ENCODE measurements at regions not wholly inside any gene's neighbourhood (a gene's known extent, or its start where the extent isn't known, plus 50 kb on each side); places are given as distances from the start of the nearest gene placed in this dataset.
A peak's percentile ranks its signal among the peaks of the same experiment; 100 is the strongest.
"Not testable (repeated sequence)": the region's sequence is repeated elsewhere in the genome, so short reads cannot be mapped to it uniquely, and the experiment has no call there.

DNA sequence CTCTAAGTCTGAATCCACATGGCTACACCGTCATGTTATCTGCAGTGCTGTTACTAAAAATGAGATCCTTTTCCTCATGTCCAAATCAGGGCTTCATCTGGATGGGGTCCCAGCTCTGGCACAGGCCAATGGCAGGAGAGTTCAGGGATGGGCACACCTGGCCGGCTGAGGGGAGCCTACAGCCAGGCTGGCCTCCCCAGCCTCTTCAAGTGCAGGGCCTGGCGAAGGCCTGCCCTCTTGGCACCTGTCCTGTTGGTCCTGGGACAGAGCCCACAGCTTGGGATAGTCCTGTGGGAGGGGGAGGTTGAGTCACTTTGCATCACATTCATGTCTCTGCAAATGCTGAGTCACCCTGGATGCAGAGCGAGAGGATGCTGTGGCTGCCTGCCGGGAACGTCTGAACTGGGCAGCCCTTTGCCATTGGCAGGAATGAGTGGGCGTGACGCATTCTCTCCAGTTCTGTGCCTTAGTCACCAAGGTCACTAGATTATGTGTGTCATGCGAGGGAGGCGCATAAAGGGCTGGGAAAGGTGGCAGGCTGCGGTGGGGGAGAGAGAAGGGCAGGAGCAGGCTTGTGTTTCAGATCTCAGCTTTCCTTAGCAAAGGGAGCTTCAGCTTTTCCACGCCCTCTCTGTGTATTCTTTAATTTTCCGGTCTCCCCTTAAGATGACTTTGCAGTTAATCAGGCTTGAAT lies 223.2 kb upstream of the ECI2 start:
- ChIA-PET POLR2A (no interaction called here), CTCF (interaction anchor here (1.0 to 2.0 kb wide), 8 partner anchors 8 to 105 kb away, joined by 3 to 6 read pairs (median 4); no protein-coding TSS in a partner anchor)
- Histone ChIP-seq H2AFZ (ENCODE audit: low read depth, low read length) (peak overlapping the region; percentile 69), H3K36me3 (ENCODE audit: control insufficient read depth in 2 of 2, extremely low read depth in 1 of 2, insufficient read depth in 2 of 2, low read length in 2 of 2) (no peaks in the 10 kb centered on the region), H3K9me3 (replicated peaks; ENCODE audit: control insufficient read depth, insufficient read depth, low read length) (no peaks in the 10 kb centered on the region), H3K27ac (ENCODE audit: insufficient read depth, low read depth, low read length) (peak overlapping the region; percentile 88), H3K4me1 (ENCODE audit: control insufficient read depth, extremely low read depth, insufficient read depth, low read length) (peaks cover 14% of the 10 kb centered on the region), H4K20me1 (replicated peaks; ENCODE audit: control insufficient read depth, extremely low read depth, insufficient read depth, low read length) (no peaks in the 10 kb centered on the region), H3K9me1 (replicated peaks; ENCODE audit: control insufficient read depth, extremely low read depth, insufficient read depth, low read length) (no peaks in the 10 kb centered on the region), H3K27me3 (ENCODE audit: control insufficient read depth in 2 of 2, insufficient read depth in 2 of 2, low read length in 2 of 2) (no peaks in the 10 kb centered on the region), H3K9ac (replicated peaks; ENCODE audit: extremely low read depth, insufficient read depth, low read length) (peak overlapping the region; percentile 66), H3K79me2 (ENCODE audit: control insufficient read depth, insufficient read depth, low read length) (no peaks in the 10 kb centered on the region), H3K4me3 (replicated peaks in 1 of 3; ENCODE audit: insufficient read depth in 1 of 3, low read depth in 1 of 3, low read length in 3 of 3) (no peak overlapping the region), H3K4me2 (ENCODE audit: insufficient read depth, low read length) (peak overlapping the region; percentile 32)
- DNase-seq (ENCODE audit: low read depth, low spot score) (peak; percentile 99), FAIRE-seq (peak; percentile 100)
- intact Hi-C loops (cut with micrococcal nuclease): loop anchor here (1.0 to 5.0 kb wide), 4 partner anchors 23 to 645 kb away; no protein-coding TSS in a partner anchor
- dilution Hi-C loops (cut with MboI; ENCODE audit: extremely low pct_ligation_motif_present, low sequenced_read_pairs): no loop called here
- TF ChIP-seq, protein P1, sequence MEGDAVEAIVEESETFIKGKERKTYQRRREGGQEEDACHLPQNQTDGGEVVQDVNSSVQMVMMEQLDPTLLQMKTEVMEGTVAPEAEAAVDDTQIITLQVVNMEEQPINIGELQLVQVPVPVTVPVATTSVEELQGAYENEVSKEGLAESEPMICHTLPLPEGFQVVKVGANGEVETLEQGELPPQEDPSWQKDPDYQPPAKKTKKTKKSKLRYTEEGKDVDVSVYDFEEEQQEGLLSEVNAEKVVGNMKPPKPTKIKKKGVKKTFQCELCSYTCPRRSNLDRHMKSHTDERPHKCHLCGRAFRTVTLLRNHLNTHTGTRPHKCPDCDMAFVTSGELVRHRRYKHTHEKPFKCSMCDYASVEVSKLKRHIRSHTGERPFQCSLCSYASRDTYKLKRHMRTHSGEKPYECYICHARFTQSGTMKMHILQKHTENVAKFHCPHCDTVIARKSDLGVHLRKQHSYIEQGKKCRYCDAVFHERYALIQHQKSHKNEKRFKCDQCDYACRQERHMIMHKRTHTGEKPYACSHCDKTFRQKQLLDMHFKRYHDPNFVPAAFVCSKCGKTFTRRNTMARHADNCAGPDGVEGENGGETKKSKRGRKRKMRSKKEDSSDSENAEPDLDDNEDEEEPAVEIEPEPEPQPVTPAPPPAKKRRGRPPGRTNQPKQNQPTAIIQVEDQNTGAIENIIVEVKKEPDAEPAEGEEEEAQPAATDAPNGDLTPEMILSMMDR (IDR thresholded peaks at IDR 0.05; ENCODE audit: extremely low read depth in 1 of 2, insufficient read depth in 1 of 2, low read depth in 1 of 2, low read length in 2 of 2): no peak
- TF ChIP-seq JUN (IDR thresholded peaks at IDR 0.05; ENCODE audit: borderline replicate concordance, insufficient read depth, insufficient read length, low read depth): peak; percentile 96
- no peak for TF ChIP-seq EZH2 (IDR thresholded peaks at IDR 0.05; ENCODE audit: borderline replicate concordance, low read depth, low read length, severe bottlenecking)
- peak; percentile 27 for TF ChIP-seq MYC (IDR thresholded peaks at IDR 0.05; ENCODE audit: low read depth, low read length)
- peak; percentile 73 for TF ChIP-seq GATA2 (IDR thresholded peaks at IDR 0.05; ENCODE audit: insufficient read depth, insufficient read length, low read depth, low read length)
- peak; percentile 99 for TF ChIP-seq FOS (IDR thresholded peaks at IDR 0.05; ENCODE audit: borderline replicate concordance, insufficient read depth, low read length)
- TF ChIP-seq, protein P2, sequence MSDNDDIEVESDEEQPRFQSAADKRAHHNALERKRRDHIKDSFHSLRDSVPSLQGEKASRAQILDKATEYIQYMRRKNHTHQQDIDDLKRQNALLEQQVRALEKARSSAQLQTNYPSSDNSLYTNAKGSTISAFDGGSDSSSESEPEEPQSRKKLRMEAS (IDR thresholded peaks at IDR 0.05; ENCODE audit: insufficient read depth, insufficient read length): no peak
- TF ChIP-seq POLR2AphosphoS5 (IDR thresholded peaks at IDR 0.05; ENCODE audit: insufficient read depth, low read depth, low read length): peak; percentile 90
- TF ChIP-seq POLR2A (IDR thresholded peaks at IDR 0.05; ENCODE audit: low read depth, low read length): no peak
- BruUV-seq (replicated peaks): no TSS peak

- H3K9ac ChIP-seq (replicated peaks; ENCODE audit: extremely low read depth, insufficient read depth, low read length): not testable (repeated sequence)
- intact Hi-C loops (cut with micrococcal nuclease): loop anchor here (1.0 to 5.0 kb wide), 4 partner anchors 24 to 646 kb away; no protein-coding TSS in a partner anchor
These were observed 222.3 kb upstream of the ECI2 start for GRCh38 chr6:4357660-4358152.

More at GRCh38 chr6:4357660-4358152, 222.3 kb upstream of the ECI2 start:
- peaks cover 14% of the 10 kb centered on the region for H3K4me1 ChIP-seq (ENCODE audit: control insufficient read depth, extremely low read depth, insufficient read depth, low read length)
- POLR2A ChIA-PET; H3K36me3 ChIP-seq (ENCODE audit: control insufficient read depth in 2 of 2, extremely low read depth in 1 of 2, insufficient read depth in 2 of 2, low read length in 2 of 2); BruUV-seq (replicated peaks); H3K27me3 ChIP-seq (ENCODE audit: control insufficient read depth in 2 of 2, insufficient read depth in 2 of 2, low read length in 2 of 2); H3K4me3 ChIP-seq (replicated peaks in 1 of 3; ENCODE audit: insufficient read depth in 1 of 3, low read depth in 1 of 3, low read length in 3 of 3); DNase-seq (ENCODE audit: low read depth, low spot score); H3K79me2 ChIP-seq (ENCODE audit: control insufficient read depth, insufficient read depth, low read length); H3K9me1 ChIP-seq (replicated peaks; ENCODE audit: control insufficient read depth, extremely low read depth, insufficient read depth, low read length); H2AFZ ChIP-seq (ENCODE audit: low read depth, low read length); dilution Hi-C loops (cut with MboI; ENCODE audit: extremely low pct_ligation_motif_present, low sequenced_read_pairs); CTCF ChIA-PET; H3K4me2 ChIP-seq (ENCODE audit: insufficient read depth, low read length); FAIRE-seq; H3K9me3 ChIP-seq (replicated peaks; ENCODE audit: control insufficient read depth, insufficient read depth, low read length); H4K20me1 ChIP-seq (replicated peaks; ENCODE audit: control insufficient read depth, extremely low read depth, insufficient read depth, low read length); H3K27ac ChIP-seq (ENCODE audit: insufficient read depth, low read depth, low read length): not testable (repeated sequence)
